Hepatocyte (in vitro differentiated cells): ENCODE measurements at regions not wholly inside any gene's neighbourhood (a gene's known extent, or its start where the extent isn't known, plus 50 kb on each side); places are given as distances from the start of the nearest gene placed in this dataset.

Source experiments
- DNase-seq: peaks from one replicate; pipeline ENCODE4 v3.0.0-alpha.2; 2016; ENCODE audit warnings: low spot score
- H2AFZ ChIP-seq: fragments of 200-600 bp; sonication (generic); 2 replicates; pipeline ENCODE4 v1.6.0; 2016; ENCODE audit warnings: antibody characterized with exemption, mild to moderate bottlenecking
- H3K27ac ChIP-seq: fragments of 200-600 bp; sonication (generic); 2 replicates; pipeline ENCODE4 v1.5.1; 2016; ENCODE audit warnings: mild to moderate bottlenecking
- H3K27me3 ChIP-seq: fragments of 200-600 bp; sonication (generic); 2 replicates; pipeline ENCODE4 v1.6.1; 2016
- H3K36me3 ChIP-seq: fragments of 200-600 bp; sonication (generic); replicated peaks from 2 replicates; pipeline ENCODE4 v1.5.1; 2016; ENCODE audit warnings: low read depth; ENCODE audit not compliant: insufficient read depth
- H3K4me1 ChIP-seq: fragments of 200-600 bp; sonication (generic); 2 replicates; pipeline ENCODE4 v1.5.1; 2016; ENCODE audit warnings: mild to moderate bottlenecking, moderate library complexity; ENCODE audit not compliant: insufficient read depth
- H3K4me2 ChIP-seq: fragments of 200-600 bp; sonication (generic); 2 replicates; pipeline ENCODE4 v1.6.0; 2016
- H3K4me3 ChIP-seq: fragments of 200-600 bp; sonication (generic); 2 replicates; pipeline ENCODE4 v1.5.1; 2016; ENCODE audit warnings: mild to moderate bottlenecking
- H3K79me2 ChIP-seq: fragments of 200-600 bp; sonication (generic); 2 replicates; pipeline ENCODE4 v1.6.0; 2017; ENCODE audit warnings: mild to moderate bottlenecking
- H3K9me2 ChIP-seq: fragments of 200-600 bp; sonication (generic); replicated peaks from 2 replicates; pipeline ENCODE4 v1.6.0; 2017; ENCODE audit warnings: mild to moderate bottlenecking; ENCODE audit not compliant: insufficient read depth
- H3K9me3 ChIP-seq: fragments of 200-600 bp; sonication (generic); 2 replicates; pipeline ENCODE4 v1.5.1; 2016; ENCODE audit warnings: low read depth, mild to moderate bottlenecking
- H4K20me1 ChIP-seq: fragments of 200-600 bp; sonication (generic); 2 replicates; pipeline ENCODE4 v1.6.0; 2016; ENCODE audit warnings: mild to moderate bottlenecking; ENCODE audit not compliant: insufficient read depth, poor library complexity, severe bottlenecking
- CTCF ChIP-seq: fragments of 200-600 bp; sonication (generic); IDR thresholded peaks from 2 replicates; pipeline ENCODE4 v1.5.1; 2016; ENCODE audit warnings: antibody characterized with exemption, mild to moderate bottlenecking; ENCODE audit not compliant: poor library complexity
- EZH2 ChIP-seq: fragments of 200-600 bp; sonication (generic); IDR thresholded peaks from 2 replicates; pipeline ENCODE4 v1.6.1; 2016; ENCODE audit warnings: antibody characterized with exemption, mild to moderate bottlenecking, borderline replicate concordance
- EZH2phosphoT487 ChIP-seq: fragments of 200-600 bp; sonication (generic); IDR thresholded peaks from one replicate; pipeline ENCODE4 v1.6.1; 2018; ENCODE audit warnings: antibody characterized with exemption, mild to moderate bottlenecking, low read depth, moderate library complexity; ENCODE audit not compliant: unreplicated experiment, severe bottlenecking
- WGBS: methylation state at CpG from one replicate; pipeline ENCODE4 v1.1.6; 2016; ENCODE audit warnings: low lambda C conversion rate; ENCODE audit errors: missing lambda C conversion rate; 5-methylcytosine and 5-hydroxymethylcytosine counted together

- Histone ChIP-seq H3K9me3 (no peaks in the 10 kb centered on the region), H3K4me3 (no peak overlapping the region), H3K36me3 (no peaks in the 10 kb centered on the region), H3K27me3 (no peaks in the 10 kb centered on the region), H3K4me1 (no peaks in the 10 kb centered on the region), H2AFZ (no peak overlapping the region), H4K20me1 (no peaks in the 10 kb centered on the region), H3K9me2 (no peaks in the 10 kb centered on the region), H3K4me2 (no peak overlapping the region), H3K27ac (no peak overlapping the region), H3K79me2 (no peaks in the 10 kb centered on the region)
- WGBS, result 88% methylated on average over 7 of the region's 7 CpGs
- DNase-seq, result no peak
- no peak for TF ChIP-seq EZH2
- TF ChIP-seq CTCF, result no peak
- TF ChIP-seq EZH2phosphoT487, result no peak
Measured at GRCh38 chr3:80035021-80035420, 267.2 kb upstream of the ROBO1 start.

- Histone ChIP-seq H3K4me2 (no peak overlapping the region), H4K20me1 (no peaks in the 10 kb centered on the region), H3K36me3 (no peaks in the 10 kb centered on the region), H3K4me3 (no peak overlapping the region), H3K9me3 (no peaks in the 10 kb centered on the region), H3K27me3 (no peaks in the 10 kb centered on the region), H3K79me2 (no peaks in the 10 kb centered on the region), H3K9me2 (no peaks in the 10 kb centered on the region), H2AFZ (no peak overlapping the region), H3K4me1 (no peaks in the 10 kb centered on the region), H3K27ac (no peak overlapping the region)
- DNase-seq, result no peak
- 81% methylated on average over 2 of the region's 2 CpGs for WGBS
- no peak for TF ChIP-seq CTCF
- no peak for TF ChIP-seq EZH2phosphoT487
- TF ChIP-seq EZH2, result no peak
Measured at GRCh38 chr3:80023010-80023409, 255.2 kb upstream of the ROBO1 start.

- Histone ChIP-seq H3K79me2 (no peaks in the 10 kb centered on the region), H4K20me1 (no peaks in the 10 kb centered on the region), H3K27me3 (no peaks in the 10 kb centered on the region), H3K9me3 (no peaks in the 10 kb centered on the region), H3K36me3 (no peaks in the 10 kb centered on the region), H3K4me3 (no peak overlapping the region), H2AFZ (no peak overlapping the region), H3K4me2 (no peak overlapping the region), H3K4me1 (no peaks in the 10 kb centered on the region), H3K9me2 (no peaks in the 10 kb centered on the region), H3K27ac (no peak overlapping the region)
- DNase-seq, result no peak
- no peak for TF ChIP-seq EZH2
- no peak for TF ChIP-seq EZH2phosphoT487
- TF ChIP-seq CTCF, result no peak
Measured at GRCh38 chr3:80018375-80018774, 250.6 kb upstream of the ROBO1 start.

GRCh38 chr3:80017369-80017768, 249.6 kb upstream of the ROBO1 start:
- Histone ChIP-seq H2AFZ (no peak overlapping the region), H3K4me1 (no peaks in the 10 kb centered on the region), H3K27ac (no peak overlapping the region), H3K4me2 (no peak overlapping the region), H3K4me3 (no peak overlapping the region), H3K79me2 (no peaks in the 10 kb centered on the region), H3K9me2 (no peaks in the 10 kb centered on the region), H4K20me1 (no peaks in the 10 kb centered on the region), H3K36me3 (no peaks in the 10 kb centered on the region), H3K27me3 (no peaks in the 10 kb centered on the region), H3K9me3 (no peaks in the 10 kb centered on the region)
- TF ChIP-seq CTCF (no peak), EZH2phosphoT487 (no peak), EZH2 (no peak)
- 98% methylated on average over 2 of the region's 2 CpGs for WGBS
- no peak for DNase-seq
